ENCODE measurements at regions not wholly inside any gene's neighbourhood (a gene's known extent, or its start where the extent isn't known, plus 50 kb on each side); places are given as distances from the start of the nearest gene placed in this dataset.

- H3K27ac ChIP-seq (ENCODE audit: insufficient read depth, low read length) = no peak overlapping the region
Measured at GRCh38 chr10:107553470-107553869, 389.0 kb upstream of the SORCS1 start.

GRCh38 chr10:107552963-107553362, 388.5 kb upstream of the SORCS1 start:
- no peaks in the 10 kb centered on the region for H4K20me1 ChIP-seq (ENCODE audit: control insufficient read depth, extremely low read depth, insufficient read depth, low read length)
- no peak overlapping the region for H3K4me3 ChIP-seq (replicated peaks in 1 of 4; ENCODE audit: control extremely low read depth in 1 of 4, insufficient read depth in 1 of 4, low read depth in 3 of 4, low read length in 4 of 4)
- H3K27ac ChIP-seq (ENCODE audit: insufficient read depth, low read length) = no peak overlapping the region
- no peak overlapping the region for H2AFZ ChIP-seq (ENCODE audit: low read length)
- no peaks in the 10 kb centered on the region for H3K4me1 ChIP-seq (ENCODE audit: control insufficient read depth, extremely low read depth, insufficient read depth, low read length)
- H3K79me2 ChIP-seq (ENCODE audit: control insufficient read depth, insufficient read depth, low read length) = no peaks in the 10 kb centered on the region
- no peak overlapping the region for H3K4me2 ChIP-seq (ENCODE audit: extremely low read depth, insufficient read depth, low read length)
- TF ChIP-seq EZH2 (IDR thresholded peaks at IDR 0.05; ENCODE audit: low read length, missing control alignments) = no peak
- TF ChIP-seq, protein P1, sequence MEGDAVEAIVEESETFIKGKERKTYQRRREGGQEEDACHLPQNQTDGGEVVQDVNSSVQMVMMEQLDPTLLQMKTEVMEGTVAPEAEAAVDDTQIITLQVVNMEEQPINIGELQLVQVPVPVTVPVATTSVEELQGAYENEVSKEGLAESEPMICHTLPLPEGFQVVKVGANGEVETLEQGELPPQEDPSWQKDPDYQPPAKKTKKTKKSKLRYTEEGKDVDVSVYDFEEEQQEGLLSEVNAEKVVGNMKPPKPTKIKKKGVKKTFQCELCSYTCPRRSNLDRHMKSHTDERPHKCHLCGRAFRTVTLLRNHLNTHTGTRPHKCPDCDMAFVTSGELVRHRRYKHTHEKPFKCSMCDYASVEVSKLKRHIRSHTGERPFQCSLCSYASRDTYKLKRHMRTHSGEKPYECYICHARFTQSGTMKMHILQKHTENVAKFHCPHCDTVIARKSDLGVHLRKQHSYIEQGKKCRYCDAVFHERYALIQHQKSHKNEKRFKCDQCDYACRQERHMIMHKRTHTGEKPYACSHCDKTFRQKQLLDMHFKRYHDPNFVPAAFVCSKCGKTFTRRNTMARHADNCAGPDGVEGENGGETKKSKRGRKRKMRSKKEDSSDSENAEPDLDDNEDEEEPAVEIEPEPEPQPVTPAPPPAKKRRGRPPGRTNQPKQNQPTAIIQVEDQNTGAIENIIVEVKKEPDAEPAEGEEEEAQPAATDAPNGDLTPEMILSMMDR (conservative IDR thresholded peaks at IDR 0.05 in 1 of 2, IDR thresholded peaks at IDR 0.05 in 1 of 2; ENCODE audit: low read depth in 1 of 2, low read length in 2 of 2) = no peak
- H3K27me3 ChIP-seq (ENCODE audit: control insufficient read depth, insufficient read depth, low read length) = no peaks in the 10 kb centered on the region
- no peaks in the 10 kb centered on the region for H3K9me3 ChIP-seq (ENCODE audit: control insufficient read depth, insufficient read depth, low read depth, low read length)
- peak in 1 of 2 donors; percentile 2 for DNase-seq (ENCODE audit: low read depth in 2 of 2)
- H3K36me3 ChIP-seq (ENCODE audit: control insufficient read depth, insufficient read depth, low read length) = no peaks in the 10 kb centered on the region
- H3K9ac ChIP-seq (ENCODE audit: insufficient read depth, low read length) = no peak overlapping the region

More at GRCh38 chr10:107553470-107553869, 389.0 kb upstream of the SORCS1 start:
- no peak overlapping the region for H3K4me3 ChIP-seq (replicated peaks in 1 of 4; ENCODE audit: control extremely low read depth in 1 of 4, insufficient read depth in 1 of 4, low read depth in 3 of 4, low read length in 4 of 4)
- TF ChIP-seq EZH2 (IDR thresholded peaks at IDR 0.05; ENCODE audit: low read length, missing control alignments) = no peak
- TF ChIP-seq, protein P1 (conservative IDR thresholded peaks at IDR 0.05 in 1 of 2, IDR thresholded peaks at IDR 0.05 in 1 of 2; ENCODE audit: low read depth in 1 of 2, low read length in 2 of 2) = no peak
- H4K20me1 ChIP-seq (ENCODE audit: control insufficient read depth, extremely low read depth, insufficient read depth, low read length) = no peaks in the 10 kb centered on the region
- no peak overlapping the region for H2AFZ ChIP-seq (ENCODE audit: low read length)
- peak; percentile 1 to 66 for DNase-seq (ENCODE audit: low read depth in 2 of 2)
- H3K79me2 ChIP-seq (ENCODE audit: control insufficient read depth, insufficient read depth, low read length) = no peaks in the 10 kb centered on the region
- no peaks in the 10 kb centered on the region for H3K9me3 ChIP-seq (ENCODE audit: control insufficient read depth, insufficient read depth, low read depth, low read length)
- no peak overlapping the region for H3K4me2 ChIP-seq (ENCODE audit: extremely low read depth, insufficient read depth, low read length)
- H3K9ac ChIP-seq (ENCODE audit: insufficient read depth, low read length) = no peak overlapping the region
- no peaks in the 10 kb centered on the region for H3K27me3 ChIP-seq (ENCODE audit: control insufficient read depth, insufficient read depth, low read length)
- H3K4me1 ChIP-seq (ENCODE audit: control insufficient read depth, extremely low read depth, insufficient read depth, low read length) = no peaks in the 10 kb centered on the region
- no peaks in the 10 kb centered on the region for H3K36me3 ChIP-seq (ENCODE audit: control insufficient read depth, insufficient read depth, low read length)

GRCh38 chr10:107548301-107548700, 383.8 kb upstream of the SORCS1 start:
- TF ChIP-seq, protein P1 (conservative IDR thresholded peaks at IDR 0.05 in 1 of 2, IDR thresholded peaks at IDR 0.05 in 1 of 2; ENCODE audit: low read depth in 1 of 2, low read length in 2 of 2) = no peak
- TF ChIP-seq EZH2 (IDR thresholded peaks at IDR 0.05; ENCODE audit: low read length, missing control alignments) = no peak
- Histone ChIP-seq H3K4me2 (ENCODE audit: extremely low read depth, insufficient read depth, low read length) (no peak overlapping the region), H3K4me3 (replicated peaks in 1 of 4; ENCODE audit: control extremely low read depth in 1 of 4, insufficient read depth in 1 of 4, low read depth in 3 of 4, low read length in 4 of 4) (no peak overlapping the region), H3K4me1 (ENCODE audit: control insufficient read depth, extremely low read depth, insufficient read depth, low read length) (no peaks in the 10 kb centered on the region), H3K27ac (ENCODE audit: insufficient read depth, low read length) (no peak overlapping the region), H3K36me3 (ENCODE audit: control insufficient read depth, insufficient read depth, low read length) (no peaks in the 10 kb centered on the region), H3K9ac (ENCODE audit: insufficient read depth, low read length) (no peak overlapping the region), H3K9me3 (ENCODE audit: control insufficient read depth, insufficient read depth, low read depth, low read length) (no peaks in the 10 kb centered on the region), H3K79me2 (ENCODE audit: control insufficient read depth, insufficient read depth, low read length) (no peaks in the 10 kb centered on the region), H4K20me1 (ENCODE audit: control insufficient read depth, extremely low read depth, insufficient read depth, low read length) (no peaks in the 10 kb centered on the region), H2AFZ (ENCODE audit: low read length) (no peak overlapping the region), H3K27me3 (ENCODE audit: control insufficient read depth, insufficient read depth, low read length) (no peaks in the 10 kb centered on the region)
- DNase-seq (ENCODE audit: low read depth in 2 of 2) = peak in 1 of 2 donors; percentile 57

Measured in fibroblast of lung (primary cell).